ENCODE measurements at regions not wholly inside any gene's neighbourhood (a gene's known extent, or its start where the extent isn't known, plus 50 kb on each side); places are given as distances from the start of the nearest gene placed in this dataset.
"Not testable (repeated sequence)": the region's sequence is repeated elsewhere in the genome, so short reads cannot be mapped to it uniquely, and the experiment has no call there.

DNA sequence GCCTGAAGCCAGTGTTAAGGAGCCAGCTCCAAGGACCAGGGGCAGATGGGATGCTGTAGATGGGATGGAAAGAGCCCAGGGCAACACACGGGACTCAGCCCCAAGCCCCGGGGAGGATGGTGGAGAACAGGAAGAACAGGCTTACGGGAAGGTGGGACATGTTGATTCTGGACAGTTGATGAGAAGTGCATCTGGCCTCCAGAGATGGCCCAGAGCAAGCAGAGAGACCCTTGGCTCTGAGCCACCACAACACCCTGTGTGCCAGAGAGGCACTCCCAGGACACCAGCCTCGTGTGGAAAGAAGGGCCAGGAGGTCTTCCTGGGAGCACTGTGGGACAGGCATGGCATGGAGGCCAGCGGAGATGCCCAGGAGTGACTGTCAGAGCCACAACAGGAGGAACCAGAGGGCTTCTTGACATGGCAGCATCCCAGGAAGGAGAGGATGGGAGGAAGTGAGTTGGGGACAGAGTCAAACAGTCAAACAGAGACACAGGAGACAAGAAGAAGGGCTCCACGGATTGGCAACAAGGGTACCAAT is 156.3 kb upstream of the MVB12B start:
- DNase-seq (ENCODE audit: low spot score) = no peak

GRCh38 chr9:126171641-126172040 is 155.0 kb upstream of the MVB12B start:
- no peak for DNase-seq (ENCODE audit: low spot score)

- no peak for DNase-seq (ENCODE audit: low spot score)
Measured at GRCh38 chr9:126173401-126173800, 153.2 kb upstream of the MVB12B start.

GRCh38 chr9:126173929-126174328 is 152.7 kb upstream of the MVB12B start:
- no peak for DNase-seq (ENCODE audit: low spot score)

- no peak for DNase-seq (ENCODE audit: low spot score)
Measured at GRCh38 chr9:126183266-126183665, 143.4 kb upstream of the MVB12B start.

- DNase-seq (ENCODE audit: low spot score) = not testable (repeated sequence)
Measured at GRCh38 chr9:126190994-126191393, 135.6 kb upstream of the MVB12B start.

- DNase-seq (ENCODE audit: low spot score) = no peak
Measured at GRCh38 chr9:126198854-126199253, 127.8 kb upstream of the MVB12B start.

- no peak for DNase-seq (ENCODE audit: low spot score)
Measured at GRCh38 chr9:126203313-126203712, 123.3 kb upstream of the MVB12B start.

- DNase-seq (ENCODE audit: low spot score) = no peak
Measured at GRCh38 chr9:126204197-126204596, 122.4 kb upstream of the MVB12B start.

DNA sequence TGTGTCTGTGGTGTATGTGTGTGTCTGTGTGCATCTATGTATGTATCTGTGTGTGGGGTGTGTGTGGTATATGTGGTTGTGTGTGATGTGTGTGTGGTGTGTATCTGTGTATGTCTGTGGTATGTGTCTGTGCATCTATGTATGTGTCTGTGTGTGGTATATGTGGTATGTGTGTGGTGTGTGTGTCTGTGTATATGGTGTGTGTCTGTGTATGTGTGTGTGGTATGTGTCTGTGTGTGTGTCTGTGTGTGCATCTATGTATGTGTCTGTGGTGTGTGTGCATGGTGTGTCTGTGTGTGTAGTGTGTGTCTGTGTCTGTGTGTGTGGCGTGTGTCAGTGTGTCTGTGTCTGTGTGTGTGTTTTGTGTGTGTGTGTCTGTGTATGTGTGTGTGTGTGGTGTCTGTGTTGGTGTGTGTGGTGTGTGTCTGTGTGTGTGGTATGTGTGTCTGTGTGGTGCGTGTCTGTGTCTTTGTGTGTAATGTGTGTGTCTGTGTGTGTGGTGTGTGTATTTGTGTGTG is 121.9 kb upstream of the MVB12B start:
- no peak for DNase-seq (ENCODE audit: low spot score)

DNA sequence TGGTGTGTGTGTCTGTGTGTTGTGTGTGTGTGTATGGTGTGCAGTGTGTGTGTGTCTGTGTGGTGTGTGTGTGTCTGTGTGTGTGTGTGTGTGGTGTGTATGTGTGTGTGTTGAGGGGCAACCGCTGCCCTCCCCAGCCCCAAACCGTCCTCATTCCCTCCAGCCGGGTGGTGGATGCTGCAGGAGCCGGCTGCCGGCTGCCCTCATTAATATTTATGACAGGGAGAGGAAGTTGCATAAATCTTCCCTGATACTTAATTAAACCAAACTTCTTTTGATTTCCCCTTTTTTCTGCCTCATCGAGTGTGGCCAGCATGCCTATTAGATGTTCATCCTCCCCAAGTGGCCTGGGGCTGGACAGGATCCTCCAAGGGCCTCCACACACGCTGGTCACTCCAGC is 121.4 kb upstream of the MVB12B start:
- no peak for DNase-seq (ENCODE audit: low spot score)

- DNase-seq (ENCODE audit: low spot score) = no peak
Measured at GRCh38 chr9:126205845-126206498, 120.7 kb upstream of the MVB12B start.

DNA sequence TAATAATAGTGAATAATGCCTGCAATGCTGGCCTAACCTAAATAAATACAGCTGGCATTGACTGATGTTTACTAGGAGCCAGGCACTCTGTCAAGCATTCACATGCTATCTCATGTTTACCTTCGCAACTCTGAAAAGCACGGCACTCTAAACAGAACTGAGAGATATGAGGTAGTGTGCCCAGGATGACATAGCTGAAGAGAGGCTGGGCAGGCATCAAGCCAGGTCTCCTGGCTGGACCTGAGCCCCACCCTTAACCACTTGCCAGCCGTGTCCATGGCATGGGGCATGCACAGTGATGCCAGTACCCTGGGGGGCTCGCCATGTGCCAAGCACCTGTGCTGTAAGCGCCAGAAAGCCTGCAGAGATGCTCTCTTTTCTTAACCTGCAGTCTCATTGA is 119.4 kb upstream of the MVB12B start:
- no peak for DNase-seq (ENCODE audit: low spot score)

DNA sequence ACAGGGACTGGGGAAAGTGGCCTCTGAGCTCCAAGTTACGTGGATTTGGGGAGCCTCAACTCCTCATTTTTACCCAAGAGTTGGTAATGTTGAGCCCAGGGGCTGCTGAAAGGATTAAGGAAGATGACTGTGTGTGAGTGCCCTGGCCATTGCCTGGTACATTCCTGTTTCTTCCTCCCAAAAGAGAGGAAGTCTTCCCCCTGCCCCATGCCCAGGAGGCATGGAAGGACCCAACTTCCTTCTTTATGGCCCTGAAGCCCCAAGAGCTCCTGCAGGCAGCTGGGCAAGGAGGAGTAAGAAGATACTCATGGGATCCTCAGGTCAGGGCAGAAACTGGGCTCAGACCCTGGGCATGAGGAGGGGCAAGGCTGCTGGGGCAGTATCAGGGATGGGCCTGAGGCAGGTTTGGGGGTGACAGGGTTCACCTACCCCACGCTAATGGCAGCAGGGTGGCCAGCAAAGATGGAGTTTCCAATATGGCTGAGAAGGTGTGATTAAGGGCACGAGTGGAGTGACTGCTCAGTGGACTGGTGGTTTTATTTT is 118.3 kb upstream of the MVB12B start:
- no peak for DNase-seq (ENCODE audit: low spot score)

GRCh38 chr9:126211441-126212074 is 115.1 kb upstream of the MVB12B start:
- no peak for DNase-seq (ENCODE audit: low spot score)

DNA sequence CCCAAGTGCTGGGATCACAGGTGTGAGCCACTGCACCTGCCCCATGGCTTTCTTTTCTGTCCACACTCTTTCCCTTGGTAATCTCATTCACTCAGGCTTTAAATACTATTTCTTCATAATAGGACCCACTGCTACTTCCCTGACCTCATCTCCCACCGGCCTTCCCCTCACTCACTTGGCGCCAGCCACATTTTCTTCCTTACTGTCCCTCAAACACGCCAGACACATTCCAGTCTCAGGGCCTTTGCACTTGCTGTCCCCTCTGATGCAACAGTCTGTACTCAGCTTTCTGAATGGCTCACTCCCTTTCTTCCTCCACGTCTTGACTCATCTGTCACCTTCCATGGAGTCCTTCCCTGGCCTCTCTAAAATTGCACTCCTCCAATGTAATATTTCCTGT is 111.1 kb upstream of the MVB12B start:
- no peak for DNase-seq (ENCODE audit: low spot score)

DNA sequence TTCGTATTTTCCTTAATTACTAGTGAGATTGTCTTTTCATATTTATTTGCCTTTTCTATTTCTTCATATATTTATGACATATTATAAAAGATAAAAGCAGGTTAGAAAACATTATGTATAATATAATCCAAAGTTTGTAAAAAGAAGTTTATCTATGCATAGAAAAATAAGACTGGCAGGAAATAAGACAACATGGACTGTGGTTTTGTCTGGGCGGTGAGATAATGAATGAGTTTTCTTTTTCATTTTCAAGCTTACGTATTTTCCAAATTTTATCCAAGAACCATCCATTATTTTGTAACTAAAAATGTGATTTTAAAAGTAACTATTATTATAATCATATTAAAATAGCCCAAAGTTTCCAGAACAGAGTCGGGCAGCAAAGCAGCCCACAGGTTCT is 109.8 kb upstream of the MVB12B start:
- no peak for DNase-seq (ENCODE audit: low spot score)

DNA sequence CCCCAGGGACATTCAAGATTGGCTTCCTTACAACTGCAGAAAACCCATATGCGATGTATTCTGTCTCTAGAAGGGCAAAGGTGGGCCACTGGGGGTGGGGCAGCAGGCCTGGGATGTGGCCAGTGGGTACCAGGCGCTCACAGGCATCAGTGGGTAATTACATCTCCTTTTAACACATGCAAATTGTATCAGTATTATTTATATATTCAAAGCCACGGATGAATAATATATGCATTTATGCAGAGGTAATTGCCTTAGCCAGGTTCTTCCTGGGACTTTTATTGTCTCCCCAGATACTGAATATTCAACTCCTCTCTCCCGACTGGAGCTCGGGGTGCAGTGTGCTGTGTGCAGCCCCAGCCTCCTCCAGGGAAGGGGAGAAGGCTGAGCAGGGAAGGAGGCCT is 109.4 kb upstream of the MVB12B start:
- DNase-seq (ENCODE audit: low spot score) = no peak

DNA sequence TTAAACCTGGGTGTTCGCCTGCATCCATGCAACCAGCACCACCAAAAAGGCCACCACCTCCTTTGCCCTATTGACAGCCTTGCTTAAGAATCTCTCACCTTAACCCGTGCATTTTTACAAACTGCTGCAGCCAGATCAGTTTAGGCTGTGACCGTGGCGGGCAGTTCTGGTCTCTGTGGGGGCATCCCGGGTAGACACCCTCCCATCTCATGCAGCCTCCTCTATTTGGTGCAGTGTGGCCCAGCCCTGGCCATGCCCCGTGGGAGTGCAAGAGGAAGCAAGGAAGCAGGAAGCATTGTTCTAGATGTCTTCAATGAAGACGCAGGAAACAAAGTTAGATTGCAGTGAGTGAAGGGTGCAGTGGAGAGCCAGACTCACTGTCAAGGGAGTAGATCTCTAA is 108.8 kb upstream of the MVB12B start:
- no peak for DNase-seq (ENCODE audit: low spot score)

DNA sequence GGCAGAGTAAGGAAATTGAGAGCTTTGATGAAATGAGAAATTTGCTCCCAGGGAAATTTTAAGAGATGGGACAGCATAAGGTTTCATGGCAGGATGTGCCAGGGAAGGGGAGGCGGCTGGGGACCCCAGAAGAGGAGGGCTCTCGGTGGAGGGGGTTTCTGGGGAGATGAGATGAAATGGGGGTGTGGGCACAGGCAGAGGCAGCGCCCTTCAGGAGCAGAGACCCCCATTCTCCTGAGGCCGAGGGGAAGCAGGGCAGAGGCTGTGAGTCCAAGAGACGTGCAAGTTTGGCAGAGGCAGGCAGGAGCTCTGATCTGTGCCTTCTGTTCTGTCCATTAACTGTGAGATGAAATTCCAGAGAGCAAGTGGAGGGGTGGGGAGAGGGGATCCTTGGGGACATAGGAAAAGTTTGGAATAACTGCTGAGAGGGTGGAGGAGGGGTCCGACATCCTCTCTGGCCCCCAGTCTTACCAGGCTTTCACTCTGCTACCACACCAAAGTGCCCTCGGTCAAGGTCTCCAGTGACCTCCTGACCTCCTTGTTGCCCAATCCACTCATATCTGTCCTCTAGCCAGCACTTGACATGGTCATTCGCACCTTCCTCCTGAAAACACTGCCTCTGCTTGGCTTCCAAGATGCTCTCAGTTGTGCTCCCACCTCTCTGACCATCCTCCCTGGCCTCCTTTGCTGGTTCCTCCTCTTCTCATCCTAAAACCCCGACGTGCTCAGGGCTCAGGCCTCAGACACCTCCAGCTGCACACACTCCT is 108.1 kb upstream of the MVB12B start:
- no peak for DNase-seq (ENCODE audit: low spot score)

GRCh38 chr9:126219166-126219565 is 107.5 kb upstream of the MVB12B start:
- no peak for DNase-seq (ENCODE audit: low spot score)

- DNase-seq (ENCODE audit: low spot score) = no peak
Measured at GRCh38 chr9:126219648-126220063, 107.0 kb upstream of the MVB12B start.

- no peak for DNase-seq (ENCODE audit: low spot score)
Measured at GRCh38 chr9:126221480-126221879, 105.1 kb upstream of the MVB12B start.

Data from kidney capillary endothelial cell (primary cell).